ENCODE measurements at regions not wholly inside any gene's neighbourhood (a gene's known extent, or its start where the extent isn't known, plus 50 kb on each side); places are given as distances from the start of the nearest gene placed in this dataset.

DNA sequence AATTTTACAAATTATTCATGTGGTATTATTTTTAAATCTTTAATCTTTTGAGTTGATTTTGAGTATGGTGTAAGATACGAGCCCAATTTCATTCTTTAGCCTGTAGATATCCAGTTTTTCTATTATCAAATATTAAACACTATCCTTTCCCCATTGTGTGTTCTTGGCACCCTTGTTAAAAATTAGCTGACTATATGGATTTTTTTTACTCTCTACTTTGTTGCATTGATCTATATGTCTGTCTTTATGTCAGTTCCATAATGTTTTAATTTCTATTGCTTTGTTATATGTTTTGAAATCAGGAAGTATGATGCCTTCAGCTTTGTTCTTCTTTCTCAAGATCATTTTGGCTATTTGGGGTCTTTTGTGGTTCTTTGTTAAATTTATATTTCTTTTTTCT is 80.9 kb upstream of the ZNF804A start:
- DNase-seq, result no peak

DNA sequence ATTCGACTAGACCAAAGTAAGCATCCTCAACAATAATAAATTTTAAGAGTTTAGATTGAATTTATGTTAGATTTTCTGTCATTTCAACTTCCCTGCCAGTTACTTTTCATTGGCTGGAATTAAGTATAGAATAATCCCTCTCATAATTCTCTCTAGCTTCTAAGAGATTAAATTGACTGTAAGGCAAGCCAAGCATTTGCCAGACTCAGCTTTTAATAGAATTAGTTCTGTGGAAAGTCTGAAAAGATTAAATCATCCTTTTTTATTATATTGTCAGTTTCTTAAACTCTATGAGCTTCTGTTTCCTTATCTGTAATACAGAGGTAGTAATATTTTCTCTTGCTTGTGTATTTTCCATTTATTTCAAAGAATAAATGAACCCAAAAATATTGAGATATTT is 77.9 kb upstream of the ZNF804A start:
- DNase-seq, result no peak

DNA sequence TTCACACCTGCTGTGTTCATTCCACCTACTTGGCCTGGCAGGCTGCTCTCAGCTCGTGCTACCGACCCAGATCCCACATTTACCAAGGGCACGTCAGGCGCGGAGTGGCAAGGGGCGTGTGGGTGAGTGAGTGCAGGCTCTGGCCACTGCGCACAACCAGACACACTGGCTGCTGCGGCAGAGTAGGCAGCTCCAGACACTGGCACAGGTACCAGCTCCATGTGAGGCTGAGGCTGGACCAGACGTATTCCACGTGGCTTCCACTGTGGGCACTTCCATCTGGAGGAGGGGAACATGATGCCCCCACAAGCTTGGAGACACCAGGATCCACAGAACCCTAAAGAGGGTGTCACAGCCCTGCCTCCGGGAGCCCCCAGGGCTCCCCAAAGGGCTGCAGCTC is 74.6 kb upstream of the ZNF804A start:
- no peak for DNase-seq

DNA sequence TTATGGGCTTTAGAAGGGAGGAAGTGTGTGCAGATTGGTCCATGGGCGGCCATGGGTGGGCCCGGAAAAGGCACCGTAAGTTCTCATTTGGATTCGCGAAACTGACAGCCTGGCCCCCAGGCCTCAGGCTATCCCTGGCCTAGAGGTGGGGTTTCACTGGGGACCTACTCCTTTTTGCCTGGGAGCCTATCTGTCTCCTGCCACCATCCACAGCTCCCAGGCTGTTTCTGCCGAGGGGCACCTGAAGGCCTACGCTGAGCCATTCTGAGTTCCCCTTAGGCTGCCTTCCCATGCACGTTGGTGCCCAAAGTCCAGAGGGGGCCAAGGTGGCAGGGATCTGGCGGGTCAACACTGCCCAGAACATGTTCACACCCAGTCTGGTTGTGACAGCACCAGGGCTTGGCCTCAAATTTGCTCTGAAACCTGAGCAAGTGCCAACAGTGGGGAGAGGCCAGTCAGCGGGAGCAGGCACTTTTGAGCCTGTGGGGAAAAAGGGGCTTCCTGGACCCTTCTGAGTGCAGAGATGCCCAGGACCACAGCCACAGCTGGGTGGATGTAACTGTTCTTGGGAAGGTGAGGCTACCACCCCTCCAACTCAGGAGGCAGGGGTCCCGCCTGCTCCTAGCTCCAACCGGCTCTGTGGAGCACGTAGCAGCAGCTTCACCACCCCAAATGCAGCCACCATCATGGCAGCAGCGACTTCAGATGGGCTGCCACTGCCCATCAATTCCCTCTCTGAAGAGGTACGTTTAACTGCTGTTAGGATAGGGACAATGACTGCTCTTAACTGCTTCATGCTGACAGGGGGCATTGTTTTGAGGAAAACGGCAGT is 73.6 kb upstream of the ZNF804A start:
- DNase-seq, result no peak

DNA sequence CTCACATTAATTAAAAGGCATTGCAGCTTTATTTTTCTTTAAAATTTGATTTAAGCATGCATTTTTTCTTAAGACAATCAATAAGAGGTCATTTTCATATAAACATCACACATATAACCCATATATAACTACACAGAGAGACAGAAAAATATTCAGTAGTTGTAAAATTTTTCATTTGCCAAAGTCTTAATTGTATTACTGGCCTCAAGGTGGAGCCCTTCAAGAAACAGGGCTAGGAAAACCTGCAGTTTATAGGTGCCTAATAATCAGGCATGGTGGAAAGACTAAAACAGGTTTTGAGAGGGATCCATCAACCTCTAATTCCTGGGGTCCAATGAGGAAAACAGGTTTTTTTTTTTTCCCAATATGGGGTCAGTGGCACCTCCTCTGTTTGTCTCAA is 71.3 kb upstream of the ZNF804A start:
- no peak for DNase-seq

DNA sequence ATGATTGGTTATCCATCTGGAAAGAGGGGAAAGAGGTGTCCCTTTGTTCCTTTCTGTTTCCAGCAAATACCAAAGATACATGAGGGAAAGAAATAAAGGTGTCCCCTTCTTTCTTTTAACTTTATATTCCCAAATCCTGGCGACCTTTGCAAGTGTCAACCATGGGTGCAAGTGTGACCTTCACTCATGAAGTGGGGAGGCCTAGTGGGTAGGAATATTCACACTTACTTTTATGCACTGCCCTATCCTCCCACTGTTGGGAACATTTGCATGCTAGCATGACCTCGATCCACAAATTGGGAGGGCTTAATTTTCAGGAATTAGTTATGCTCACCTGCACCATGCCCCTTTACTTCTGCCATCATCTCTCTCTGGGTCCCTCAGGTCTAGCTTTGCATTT is 70.2 kb upstream of the ZNF804A start:
- no peak for DNase-seq

DNA sequence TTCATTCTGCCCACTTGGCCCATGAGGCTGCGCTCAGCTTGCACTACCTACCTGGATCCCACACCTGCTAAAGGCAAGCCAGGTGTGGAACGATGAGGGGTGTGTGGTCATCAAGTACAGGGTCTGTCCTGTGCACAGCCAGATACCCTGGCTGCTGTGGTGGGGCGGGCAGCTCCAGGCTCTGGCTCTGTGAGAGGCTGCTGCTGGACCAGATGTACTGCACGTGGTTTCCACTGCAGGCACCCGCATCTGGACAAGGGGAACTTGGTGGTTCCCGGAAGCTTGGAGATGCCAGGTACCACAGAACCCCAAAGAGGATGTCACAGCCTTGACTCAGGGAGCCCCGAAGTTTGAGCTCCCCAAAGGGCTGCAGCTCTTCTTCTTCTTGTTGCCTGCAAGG is 68.1 kb upstream of the ZNF804A start:
- no peak for DNase-seq

DNA sequence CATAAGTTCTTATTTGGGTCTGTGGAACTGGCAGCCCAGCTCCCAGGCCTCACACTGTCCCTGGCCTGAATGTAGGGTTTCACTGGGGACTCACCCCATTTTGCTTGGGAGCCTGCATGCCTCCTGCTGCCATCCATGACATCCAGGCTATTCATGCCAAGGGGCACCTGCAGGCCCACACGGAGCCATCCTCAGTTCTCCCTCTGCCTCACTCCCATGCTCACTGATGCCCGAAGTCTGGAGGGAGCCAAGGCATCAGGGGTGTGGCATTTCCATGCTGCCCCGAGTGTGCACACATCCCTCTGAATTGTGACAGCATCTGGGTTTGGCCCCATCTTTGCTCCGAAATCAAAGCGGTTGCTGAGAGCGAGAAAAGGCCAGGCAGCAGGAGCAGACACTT is 67.4 kb upstream of the ZNF804A start:
- no peak for DNase-seq

DNA sequence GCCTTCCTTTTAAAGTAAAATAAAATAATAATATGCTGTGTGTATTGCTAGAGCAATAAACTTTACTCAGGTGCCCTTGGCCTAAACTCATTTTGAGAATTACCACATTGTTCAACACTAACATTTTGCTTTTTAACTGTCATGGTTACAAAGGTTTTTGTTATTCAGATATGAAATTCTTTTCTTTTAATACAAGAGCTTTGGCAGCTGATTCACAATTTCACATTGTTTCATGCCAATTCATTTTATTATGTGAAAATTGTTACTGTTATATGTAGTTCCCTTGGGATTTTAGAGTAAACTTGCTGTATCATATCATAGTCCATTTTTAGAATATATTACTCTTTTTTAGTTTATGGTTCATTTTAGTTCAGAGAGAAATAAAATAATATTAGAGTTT is 65.8 kb upstream of the ZNF804A start:
- no peak for DNase-seq

DNA sequence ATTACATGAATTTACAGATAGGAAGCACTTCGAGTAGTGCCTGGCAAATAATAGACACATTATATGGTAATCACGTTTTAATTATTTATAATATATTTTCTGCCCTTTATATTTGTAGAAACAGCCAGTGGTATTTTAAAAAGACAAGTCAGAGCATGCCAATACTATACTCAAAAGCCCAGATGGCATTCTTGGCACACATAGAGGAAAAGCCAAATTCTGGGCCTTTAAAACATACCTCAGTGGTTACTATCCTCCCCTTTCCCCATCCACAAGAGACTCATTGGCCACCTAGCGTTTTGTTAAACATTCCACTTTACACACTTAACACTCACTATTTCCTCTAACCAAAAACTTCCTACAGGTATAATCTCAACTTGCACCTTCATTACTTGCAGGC is 63.3 kb upstream of the ZNF804A start:
- DNase-seq, result no peak

DNA sequence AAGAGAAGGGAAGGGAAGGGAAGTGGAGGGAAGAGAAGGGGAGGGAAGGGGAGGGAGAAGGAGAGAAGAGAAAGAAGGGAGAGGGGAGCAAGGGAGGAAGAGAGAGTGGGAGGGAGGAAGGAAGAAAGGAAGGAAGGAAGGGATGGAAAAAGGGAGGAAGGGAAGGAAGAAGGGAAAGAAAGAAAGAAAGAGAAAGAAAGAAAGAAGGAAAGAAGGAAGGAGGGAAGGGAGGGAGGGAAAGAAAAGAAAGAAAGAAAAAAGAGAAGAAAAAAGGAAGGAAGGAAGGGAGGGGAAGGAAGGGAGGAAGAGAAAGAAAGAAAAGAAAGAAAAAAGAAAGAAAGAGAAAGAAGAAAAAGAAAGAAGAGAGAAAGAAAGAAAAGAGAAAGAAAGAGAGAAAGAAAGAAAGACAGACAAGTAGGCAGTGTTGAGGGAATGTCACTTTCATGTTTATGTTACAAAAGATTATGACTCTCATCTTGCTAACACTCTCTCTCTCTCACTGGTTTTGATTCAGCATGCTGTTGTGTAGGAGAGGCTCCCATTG is 58.0 kb upstream of the ZNF804A start:
- DNase-seq, result no peak

DNA sequence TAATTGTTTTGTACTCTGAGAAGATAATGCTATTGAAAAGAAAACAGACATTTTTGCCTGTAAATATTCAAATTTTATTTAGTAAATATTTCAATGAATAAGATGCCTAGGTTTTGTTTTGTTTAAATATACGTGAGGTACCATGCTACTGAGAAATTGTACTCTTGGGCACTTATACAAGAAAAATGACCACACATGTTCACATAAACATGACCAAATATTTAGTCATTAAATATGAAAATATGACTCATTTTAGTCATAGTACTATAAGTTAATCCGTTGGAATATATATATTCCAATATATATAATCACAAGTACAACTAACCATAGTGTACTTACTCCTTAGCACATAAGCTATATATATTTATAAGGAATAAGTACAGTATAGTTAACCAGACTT is 56.7 kb upstream of the ZNF804A start:
- DNase-seq, result no peak

DNA sequence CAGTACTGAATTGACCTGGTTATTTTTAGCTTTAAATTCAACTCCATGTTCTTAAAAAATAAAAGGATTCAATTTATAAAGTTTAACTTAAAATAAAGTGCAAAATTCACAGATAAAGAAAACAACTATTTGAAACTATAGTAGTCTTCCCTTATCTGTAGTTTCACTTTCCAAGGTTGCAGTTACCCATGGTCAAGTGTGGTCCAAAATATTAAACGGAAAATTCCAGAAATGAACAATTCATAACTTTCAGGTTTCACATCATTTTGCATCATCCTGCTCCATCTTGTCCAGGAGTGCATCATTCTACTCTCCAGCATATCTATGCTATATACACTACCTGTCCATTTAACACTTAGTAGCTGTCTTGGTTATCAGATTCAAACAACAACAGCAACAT is 54.5 kb upstream of the ZNF804A start:
- DNase-seq, result no peak
